GF-D8 (cell line): ENCODE measurements at regions not wholly inside any gene's neighbourhood (a gene's known extent, or its start where the extent isn't known, plus 50 kb on each side); places are given as distances from the start of the nearest gene placed in this dataset.

ENCODE experiments used
- DNase-seq: peaks from one replicate; lab custom pipeline; 2025; lab: John Stamatoyannopoulos, UW

GRCh38 chr16:74094962-74095361 lies 201.7 kb upstream of the PSMD7 start:
- DNase-seq: no peak

GRCh38 chr16:74094514-74094913 lies 202.1 kb upstream of the PSMD7 start:
- DNase-seq: no peak

GRCh38 chr16:74092336-74092735 lies 204.3 kb upstream of the PSMD7 start:
- no peak for DNase-seq

DNA sequence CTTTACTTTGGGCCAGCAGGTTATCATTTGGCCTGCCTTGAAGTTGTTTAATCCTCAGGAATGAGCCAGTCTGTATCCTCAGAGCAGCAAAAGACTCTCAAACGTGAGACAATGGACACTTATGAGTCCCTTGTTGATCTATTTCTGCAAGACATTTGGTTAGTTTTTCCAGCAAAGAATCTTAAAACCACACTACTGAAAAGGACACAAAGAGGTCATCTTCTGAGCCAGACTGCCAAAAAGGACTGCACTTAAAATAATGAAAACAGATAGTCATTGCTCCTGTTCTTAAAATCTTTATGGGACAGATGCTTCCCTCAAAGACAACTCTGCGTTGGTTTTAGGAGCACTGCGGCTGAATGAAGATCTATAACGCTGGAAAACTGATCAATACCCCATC lies 205.7 kb upstream of the PSMD7 start:
- DNase-seq: no peak

- DNase-seq: no peak
Observed at GRCh38 chr16:74083541-74083940, 213.1 kb upstream of the PSMD7 start.

DNA sequence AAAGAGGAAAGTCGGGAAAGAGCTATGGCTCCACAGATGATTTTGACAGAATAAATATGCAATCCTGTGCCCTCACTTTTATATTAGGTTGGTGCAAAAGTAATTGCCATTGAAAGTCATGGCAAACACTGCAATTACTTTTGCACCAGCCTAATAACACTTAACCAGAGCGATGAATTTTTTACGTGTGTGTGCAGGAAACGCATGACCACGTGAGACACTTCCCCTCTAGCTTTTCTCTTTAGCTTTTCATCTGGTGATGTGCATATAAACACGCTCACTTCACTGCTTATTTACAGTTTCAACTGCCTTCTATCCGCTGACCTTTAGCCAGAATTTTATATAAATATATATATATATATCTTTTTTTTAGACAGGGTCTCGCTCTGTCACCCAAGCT lies 216.3 kb upstream of the PSMD7 start:
- no peak for DNase-seq

DNA sequence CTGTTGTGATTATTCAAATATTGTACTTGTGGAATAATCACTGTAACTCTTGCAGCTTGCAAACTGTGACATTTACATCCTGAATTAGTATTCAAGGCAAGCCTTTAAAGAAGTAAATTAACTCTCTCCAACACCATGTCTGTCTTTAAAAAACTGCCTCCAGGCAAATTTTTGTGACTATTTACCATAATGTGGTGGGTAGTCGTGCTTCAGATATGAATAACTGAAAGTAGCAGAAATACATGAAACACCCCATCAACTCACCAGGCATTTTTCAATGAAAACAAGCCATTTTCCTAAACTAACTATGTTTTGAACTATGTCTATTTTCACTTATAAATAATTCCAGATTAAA lies 217.4 kb upstream of the PSMD7 start:
- no peak for DNase-seq

DNA sequence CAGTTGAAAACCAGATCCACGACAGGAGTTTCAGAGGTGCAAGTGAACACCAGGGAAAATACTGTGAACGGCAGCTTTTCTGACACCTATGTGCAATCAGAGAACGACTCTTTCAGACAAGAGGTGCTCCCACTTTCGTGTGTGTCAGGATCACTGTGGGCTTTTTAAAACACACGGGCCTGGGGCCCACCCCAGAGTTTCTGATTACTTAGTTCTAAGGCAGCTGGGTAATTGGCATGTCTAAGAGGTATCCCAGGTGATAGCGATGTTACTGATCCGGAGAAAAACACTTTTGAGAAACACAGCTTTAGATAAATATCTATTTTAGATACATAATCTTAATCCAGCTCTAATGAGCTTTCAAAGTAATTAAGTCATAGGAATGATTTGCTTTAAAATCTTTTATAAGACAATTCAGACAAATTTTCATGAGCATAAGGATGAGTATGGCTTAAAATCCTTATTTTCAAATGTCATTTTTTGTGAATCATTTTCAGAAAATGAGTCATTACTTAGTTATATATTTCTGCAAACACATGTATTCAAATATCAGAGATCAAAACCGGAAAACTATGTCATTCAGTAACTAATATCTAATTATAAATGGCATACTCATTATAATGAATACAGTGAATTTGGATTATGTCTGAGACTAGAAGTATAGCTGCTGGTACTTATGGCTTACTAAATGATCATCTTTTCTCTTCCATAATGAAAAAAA lies 217.9 kb upstream of the PSMD7 start:
- DNase-seq: no peak

GRCh38 chr16:74076568-74076967 lies 220.0 kb upstream of the PSMD7 start:
- DNase-seq: no peak

- DNase-seq: no peak
Observed at GRCh38 chr16:74075393-74075792, 221.2 kb upstream of the PSMD7 start.

DNA sequence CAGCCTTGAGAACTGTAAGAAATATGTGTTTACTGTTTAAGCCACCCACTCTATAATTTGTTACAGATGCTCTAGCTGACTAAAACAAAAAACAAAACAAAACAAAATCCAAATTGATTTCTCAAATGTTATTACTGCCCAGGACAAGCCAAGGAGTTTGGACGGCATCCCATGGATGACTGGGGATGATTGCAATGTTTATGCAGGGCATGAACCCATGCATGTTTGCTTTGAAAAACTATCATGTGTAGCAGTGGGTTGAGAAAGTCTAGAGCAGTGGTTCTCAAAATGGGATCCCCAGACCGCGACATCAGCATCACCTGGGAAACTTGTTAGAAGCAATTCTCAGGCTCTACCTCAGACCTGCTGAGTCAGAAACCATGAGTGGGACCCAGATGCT lies 223.2 kb upstream of the PSMD7 start:
- DNase-seq: no peak

DNA sequence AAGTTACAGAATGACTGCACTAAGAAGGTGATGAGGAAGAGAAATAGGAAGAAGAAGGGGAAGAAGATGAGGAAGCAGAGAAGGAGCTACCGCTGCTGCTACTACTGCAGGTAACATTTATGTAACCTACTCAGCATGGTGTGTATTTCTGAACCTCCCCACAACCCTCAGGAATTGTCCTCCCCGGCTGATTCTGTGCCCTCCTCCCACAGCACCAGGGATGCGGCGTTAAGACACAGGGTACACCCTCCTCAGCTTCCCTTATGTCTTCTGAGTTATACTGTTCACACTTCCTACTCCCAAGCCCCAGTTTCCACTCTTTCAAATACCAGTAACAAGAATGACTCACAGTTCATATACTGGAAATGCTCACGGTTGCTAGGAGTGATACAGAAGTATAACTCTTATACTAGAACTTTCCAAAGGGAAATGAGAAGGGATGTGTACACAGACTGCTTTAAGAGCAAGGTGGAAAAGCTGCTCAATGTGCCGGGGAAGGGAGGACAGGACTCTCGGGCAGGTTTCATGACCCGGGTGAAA lies 224.5 kb upstream of the PSMD7 start:
- no peak for DNase-seq

DNA sequence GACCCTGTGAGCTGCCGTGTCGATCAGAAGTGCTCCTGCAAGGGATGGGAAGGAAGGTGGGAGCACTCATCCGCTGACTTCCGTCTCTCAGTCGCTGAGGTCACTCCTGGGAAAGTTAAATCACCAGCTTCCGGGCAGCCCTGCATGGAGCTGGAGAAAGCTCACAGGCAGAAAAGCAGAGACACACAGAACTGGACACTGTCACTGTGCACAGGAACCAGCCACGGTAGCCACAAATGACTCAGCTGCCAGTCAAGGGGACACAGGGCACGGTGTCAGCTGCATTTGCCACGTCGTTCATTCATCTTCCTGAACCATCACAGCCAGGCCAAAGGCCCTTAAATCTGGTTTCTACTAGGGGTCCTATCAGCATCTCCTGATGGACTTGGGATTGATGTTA lies 226.4 kb upstream of the PSMD7 start:
- no peak for DNase-seq

DNA sequence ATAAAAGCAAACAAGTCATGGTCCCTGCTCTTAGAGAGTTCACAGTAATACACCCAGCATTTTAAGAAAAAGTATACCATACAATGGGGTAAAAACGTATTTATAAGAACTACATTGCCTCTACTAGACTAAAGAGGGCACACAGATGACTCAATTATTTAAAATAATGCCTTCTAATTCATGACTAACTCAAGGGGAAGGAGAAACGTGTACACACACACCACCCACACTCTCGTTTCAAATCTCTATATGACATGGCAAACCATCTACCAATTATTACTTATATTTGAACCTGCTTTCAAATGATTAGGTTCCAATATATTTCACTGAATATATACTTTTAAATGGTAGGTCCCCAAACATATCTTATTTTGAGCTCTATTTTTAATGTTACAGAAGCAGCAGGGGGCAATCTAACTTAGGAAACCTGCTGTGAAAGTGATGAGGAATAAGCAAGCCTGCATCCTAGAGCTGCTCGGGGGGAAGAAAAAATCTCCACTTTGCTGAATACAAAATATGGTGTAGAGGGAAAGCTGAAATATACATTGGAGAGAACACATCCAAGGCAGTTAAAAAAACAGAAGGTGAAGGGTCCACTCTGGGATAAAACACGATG lies 232.4 kb upstream of the PSMD7 start:
- no peak for DNase-seq

DNA sequence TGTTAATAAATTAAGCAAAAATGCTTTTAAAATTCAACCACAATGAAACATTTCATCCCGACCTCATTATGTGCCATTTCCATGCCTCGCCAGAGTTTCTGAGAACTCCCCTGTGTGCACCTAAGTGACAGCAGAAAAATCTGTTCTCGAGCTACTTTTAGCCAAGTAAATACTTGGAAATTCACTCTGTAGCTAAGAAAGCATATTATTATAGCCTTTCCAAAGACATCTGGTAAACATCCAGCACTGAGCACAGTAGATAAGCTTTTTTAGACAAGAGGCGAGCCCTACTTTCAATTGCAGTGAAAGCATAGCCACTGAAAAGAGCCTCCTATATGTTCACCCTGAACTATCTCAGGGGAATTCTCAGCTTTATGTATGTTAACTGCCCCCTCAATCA lies 242.8 kb upstream of the PSMD7 start:
- DNase-seq: no peak

DNA sequence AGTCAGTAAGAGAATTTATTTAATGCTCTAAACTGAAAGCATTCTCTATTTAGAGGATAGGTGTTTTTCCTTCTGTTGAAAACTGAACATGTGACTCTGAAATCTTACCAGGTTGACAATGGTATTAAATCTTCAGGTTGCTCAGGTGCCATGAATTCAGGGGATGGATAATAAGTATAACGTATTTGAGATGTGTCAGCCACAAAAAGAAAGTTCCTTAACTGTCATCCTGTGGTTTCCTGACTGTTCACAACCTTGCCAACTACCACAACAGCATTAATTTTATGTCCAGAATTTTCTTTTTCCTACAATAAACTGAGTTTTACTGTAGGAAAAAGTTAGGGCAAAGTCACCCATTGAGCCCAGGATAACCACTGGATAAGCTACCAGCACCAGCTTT lies 243.3 kb upstream of the PSMD7 start:
- no peak for DNase-seq

DNA sequence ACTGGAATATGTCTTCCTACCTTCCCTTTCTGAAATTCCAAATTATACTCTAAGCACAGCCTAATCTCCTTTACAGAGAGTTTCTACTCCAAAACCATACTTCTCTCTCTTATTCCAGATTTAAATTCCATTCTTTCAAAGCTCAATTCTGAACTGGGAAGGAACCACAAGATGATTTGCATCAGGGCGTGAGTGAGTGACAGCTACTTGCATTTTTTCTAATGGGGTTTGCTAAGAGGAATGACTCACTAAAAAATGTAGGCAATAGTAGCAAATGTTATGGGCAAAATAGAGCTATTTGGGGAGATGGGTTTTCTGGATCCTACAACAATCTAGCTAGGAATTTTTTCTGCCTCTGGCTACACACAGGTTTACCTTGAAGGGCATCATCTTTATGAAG lies 244.6 kb upstream of the PSMD7 start:
- no peak for DNase-seq

DNA sequence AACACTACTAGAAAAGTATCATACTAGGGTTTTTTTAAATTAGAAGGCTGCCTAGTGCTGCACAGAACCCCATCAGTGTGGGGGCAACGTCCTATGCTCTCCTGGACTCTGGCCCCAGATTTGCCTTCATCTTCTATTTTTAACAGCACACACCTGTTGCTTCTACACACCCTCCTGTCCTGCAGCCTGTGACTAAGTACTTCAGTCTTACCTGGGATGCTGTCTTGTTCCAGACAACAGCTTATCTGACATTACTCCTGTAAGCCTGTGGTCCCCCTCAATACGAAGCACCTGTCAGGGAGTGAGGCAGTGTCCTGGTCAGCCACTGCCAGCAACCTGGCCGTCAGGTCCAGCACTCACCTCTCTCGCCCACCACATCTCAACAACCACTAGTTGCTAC lies 247.6 kb upstream of the PSMD7 start:
- no peak for DNase-seq

- no peak for DNase-seq
Observed at GRCh38 chr16:74046524-74046923, 250.1 kb upstream of the PSMD7 start.

DNA sequence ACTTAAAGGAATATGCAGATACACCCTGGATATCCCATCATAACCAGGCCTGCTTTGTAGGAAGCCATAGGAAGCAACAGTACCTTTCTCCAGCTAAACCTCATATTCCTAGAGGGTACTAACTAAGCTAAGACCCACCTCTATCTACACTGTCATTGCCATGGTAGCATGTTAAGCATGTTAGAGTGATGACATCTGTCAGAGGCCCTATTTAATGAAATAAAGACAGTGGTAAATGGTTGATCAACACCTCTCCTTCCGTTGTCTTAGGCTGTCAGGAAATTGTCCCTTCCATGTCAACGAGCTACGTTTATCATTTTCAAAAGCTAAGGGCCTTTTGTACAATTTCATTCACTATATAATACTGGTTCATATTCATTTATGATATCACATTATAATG lies 251.1 kb upstream of the PSMD7 start:
- no peak for DNase-seq

DNA sequence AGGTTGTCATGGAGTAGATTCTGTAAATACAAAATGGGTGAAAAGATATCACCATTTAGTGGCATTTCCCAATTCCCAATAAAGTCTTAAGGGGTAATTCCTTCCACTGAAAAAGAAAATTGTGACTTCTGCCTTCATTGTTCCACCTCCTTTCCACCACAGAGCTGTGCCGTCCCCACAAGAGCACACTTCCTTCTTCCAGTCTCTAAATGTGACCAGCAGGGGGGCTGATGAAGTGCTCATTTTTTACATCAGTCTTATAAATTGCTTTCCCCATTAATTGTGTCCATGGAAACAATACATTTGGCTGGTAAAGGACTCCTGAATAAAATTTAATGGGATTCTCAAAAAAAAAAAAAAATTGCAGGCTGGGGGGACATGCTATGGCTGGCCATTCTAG lies 260.8 kb upstream of the PSMD7 start:
- DNase-seq: no peak

DNA sequence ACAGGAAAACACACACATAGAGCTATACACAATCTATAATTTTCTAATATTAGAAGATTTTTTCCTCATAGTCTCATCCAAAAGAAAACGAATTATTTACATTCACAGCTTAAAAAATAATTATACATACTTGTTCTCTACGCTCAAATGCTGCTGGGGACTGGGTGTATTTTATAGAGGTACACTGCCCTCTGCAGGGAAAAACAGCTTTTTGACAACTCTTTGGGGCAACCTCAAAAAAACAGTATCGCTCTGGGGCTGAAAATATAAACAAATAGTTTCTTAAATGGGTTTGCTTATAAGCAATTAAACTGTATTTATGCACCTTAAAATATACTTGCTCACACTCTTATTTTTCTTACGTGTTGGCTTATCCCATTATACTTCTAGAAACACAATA lies 261.8 kb upstream of the PSMD7 start:
- DNase-seq: no peak

DNA sequence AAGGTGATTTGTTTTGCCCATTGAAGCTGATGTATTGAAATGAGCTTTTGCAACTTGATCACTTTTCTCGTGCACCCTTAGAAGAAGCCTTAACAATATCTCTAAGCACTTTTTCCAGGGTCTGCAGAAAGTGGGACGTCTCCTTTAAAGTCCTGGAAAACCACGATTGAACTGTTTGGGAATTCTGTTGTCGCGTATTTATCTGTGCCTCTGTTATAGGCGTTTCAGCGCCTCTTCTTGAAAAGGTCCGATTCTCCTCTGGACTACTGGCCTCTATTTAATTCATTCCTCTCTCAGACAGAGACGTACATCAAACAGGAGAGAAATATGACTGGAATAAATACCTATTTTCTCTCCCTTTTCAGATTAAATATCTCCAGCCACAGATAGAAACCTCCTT lies 262.4 kb upstream of the PSMD7 start:
- no peak for DNase-seq

GRCh38 chr16:74033441-74033995 lies 263.1 kb upstream of the PSMD7 start:
- DNase-seq: no peak
